ENCODE measurements at regions not wholly inside any gene's neighbourhood (a gene's known extent, or its start where the extent isn't known, plus 50 kb on each side); places are given as distances from the start of the nearest gene placed in this dataset.

GRCh38 chr10:130493446-130494145 lies 357.4 kb downstream of the GLRX3 start:
- Histone ChIP-seq H3K27me3 (no peaks in the 10 kb centered on the region), H3K27ac (no peak overlapping the region), H3K9me3 (no peaks in the 10 kb centered on the region), H3K4me3 (no peak overlapping the region), H3K4me1 (no peaks in the 10 kb centered on the region), H3K36me3 (no peaks in the 10 kb centered on the region)
- TF ChIP-seq POLR2A (IDR thresholded peaks at IDR 0.05) (no peak), CTCF (IDR thresholded peaks at IDR 0.05) (no peak)
- peak in 1 of 3 donors; percentile 10 for DNase-seq

GRCh38 chr10:130495116-130495862 lies 359.1 kb downstream of the GLRX3 start:
- Histone ChIP-seq H3K4me3 (no peak overlapping the region), H3K9me3 (no peaks in the 10 kb centered on the region), H3K27ac (no peak overlapping the region), H3K4me1 (no peaks in the 10 kb centered on the region), H3K36me3 (no peaks in the 10 kb centered on the region), H3K27me3 (no peaks in the 10 kb centered on the region)
- DNase-seq: peak in 1 of 3 donors; percentile 32
- TF ChIP-seq CTCF (IDR thresholded peaks at IDR 0.05) (no peak), POLR2A (IDR thresholded peaks at IDR 0.05) (no peak)

- H3K9me3 ChIP-seq: no peaks in the 10 kb centered on the region
- no peak overlapping the region for H3K4me3 ChIP-seq
- no peak overlapping the region for H3K27ac ChIP-seq
- no peaks in the 10 kb centered on the region for H3K36me3 ChIP-seq
- no peaks in the 10 kb centered on the region for H3K4me1 ChIP-seq
- DNase-seq: peak in 2 of 3 donors; percentile 22 to 28
- TF ChIP-seq CTCF (IDR thresholded peaks at IDR 0.05) (no peak), POLR2A (IDR thresholded peaks at IDR 0.05) (no peak)
- no peaks in the 10 kb centered on the region for H3K27me3 ChIP-seq
These were observed 359.9 kb downstream of the GLRX3 start for GRCh38 chr10:130495891-130496636.

- TF ChIP-seq CTCF (IDR thresholded peaks at IDR 0.05): no peak
- TF ChIP-seq POLR2A (IDR thresholded peaks at IDR 0.05): no peak
- DNase-seq: peak in 1 of 3 donors; percentile 13
- H3K36me3 ChIP-seq: no peaks in the 10 kb centered on the region
- H3K27me3 ChIP-seq: no peaks in the 10 kb centered on the region
- H3K27ac ChIP-seq: no peak overlapping the region
- H3K9me3 ChIP-seq: no peaks in the 10 kb centered on the region
- H3K4me3 ChIP-seq: no peak overlapping the region
- H3K4me1 ChIP-seq: no peaks in the 10 kb centered on the region
These were observed 361.1 kb downstream of the GLRX3 start for GRCh38 chr10:130497056-130498010.

GRCh38 chr10:130498042-130498441 lies 361.9 kb downstream of the GLRX3 start:
- TF ChIP-seq CTCF (IDR thresholded peaks at IDR 0.05) (no peak), POLR2A (IDR thresholded peaks at IDR 0.05) (no peak)
- H3K4me1 ChIP-seq: no peaks in the 10 kb centered on the region
- H3K27ac ChIP-seq: no peak overlapping the region
- no peak for DNase-seq
- H3K27me3 ChIP-seq: no peaks in the 10 kb centered on the region
- no peak overlapping the region for H3K4me3 ChIP-seq
- H3K36me3 ChIP-seq: no peaks in the 10 kb centered on the region
- H3K9me3 ChIP-seq: no peaks in the 10 kb centered on the region

Measured in Peyer's patch (tissue), 4 donors.